ENCODE measurements at regions not wholly inside any gene's neighbourhood (a gene's known extent, or its start where the extent isn't known, plus 50 kb on each side); places are given as distances from the start of the nearest gene placed in this dataset.

GRCh38 chr5:68431601-68432337 is 216.2 kb downstream of the PIK3R1 start:
- TF ChIP-seq CTCF (IDR thresholded peaks at IDR 0.05; ENCODE audit: poor library complexity, severe bottlenecking): no peak
- H3K9me3 ChIP-seq (ENCODE audit: severe bottlenecking): no peaks in the 10 kb centered on the region
- H3K27me3 ChIP-seq (ENCODE audit: insufficient read depth, poor library complexity, severe bottlenecking): no peaks in the 10 kb centered on the region
- H3K36me3 ChIP-seq (ENCODE audit: low read depth): no peaks in the 10 kb centered on the region
- no peak for ATAC-seq (ENCODE audit: low read depth)
- no peak overlapping the region for H3K4me3 ChIP-seq (ENCODE audit: severe bottlenecking)
- no peak overlapping the region for H3K27ac ChIP-seq (ENCODE audit: poor library complexity, severe bottlenecking)
- peaks cover 19% of the 10 kb centered on the region for H3K4me1 ChIP-seq (ENCODE audit: insufficient read depth, poor library complexity, severe bottlenecking)
- DNase-seq (ENCODE audit: low spot score): no peak

GRCh38 chr5:68432682-68433081 is 217.1 kb downstream of the PIK3R1 start:
- Histone ChIP-seq H3K4me1 (ENCODE audit: insufficient read depth, poor library complexity, severe bottlenecking) (peaks cover 19% of the 10 kb centered on the region), H3K27ac (ENCODE audit: poor library complexity, severe bottlenecking) (peak overlapping the region; percentile 75), H3K36me3 (ENCODE audit: low read depth) (no peaks in the 10 kb centered on the region), H3K9me3 (ENCODE audit: severe bottlenecking) (no peaks in the 10 kb centered on the region), H3K4me3 (ENCODE audit: severe bottlenecking) (no peak overlapping the region), H3K27me3 (ENCODE audit: insufficient read depth, poor library complexity, severe bottlenecking) (no peaks in the 10 kb centered on the region)
- DNase-seq (ENCODE audit: low spot score) (no peak), ATAC-seq (ENCODE audit: low read depth) (no peak)
- no peak for TF ChIP-seq CTCF (IDR thresholded peaks at IDR 0.05; ENCODE audit: poor library complexity, severe bottlenecking)

- peak overlapping the region; percentile 75 for H3K27ac ChIP-seq (ENCODE audit: poor library complexity, severe bottlenecking)
Observed at GRCh38 chr5:68433526-68433922, 218.0 kb downstream of the PIK3R1 start.

GRCh38 chr5:68433923-68434879 is 218.6 kb downstream of the PIK3R1 start:
- Histone ChIP-seq H3K4me3 (ENCODE audit: severe bottlenecking) (no peak overlapping the region), H3K9me3 (ENCODE audit: severe bottlenecking) (no peaks in the 10 kb centered on the region), H3K36me3 (ENCODE audit: low read depth) (no peaks in the 10 kb centered on the region), H3K4me1 (ENCODE audit: insufficient read depth, poor library complexity, severe bottlenecking) (peaks cover 19% of the 10 kb centered on the region), H3K27ac (ENCODE audit: poor library complexity, severe bottlenecking) (peak overlapping the region; percentile 75), H3K27me3 (ENCODE audit: insufficient read depth, poor library complexity, severe bottlenecking) (no peaks in the 10 kb centered on the region)
- no peak for TF ChIP-seq CTCF (IDR thresholded peaks at IDR 0.05; ENCODE audit: poor library complexity, severe bottlenecking)
- ATAC-seq (ENCODE audit: low read depth) (peak; percentile 98), DNase-seq (ENCODE audit: low spot score) (peak; percentile 99)

More at GRCh38 chr5:68433526-68433922, 218.0 kb downstream of the PIK3R1 start:
- Histone ChIP-seq H3K4me1 (ENCODE audit: insufficient read depth, poor library complexity, severe bottlenecking) (peaks cover 19% of the 10 kb centered on the region), H3K36me3 (ENCODE audit: low read depth) (no peaks in the 10 kb centered on the region), H3K9me3 (ENCODE audit: severe bottlenecking) (no peaks in the 10 kb centered on the region), H3K27me3 (ENCODE audit: insufficient read depth, poor library complexity, severe bottlenecking) (no peaks in the 10 kb centered on the region), H3K4me3 (ENCODE audit: severe bottlenecking) (no peak overlapping the region)
- no peak for DNase-seq (ENCODE audit: low spot score)
- no peak for ATAC-seq (ENCODE audit: low read depth)
- no peak for TF ChIP-seq CTCF (IDR thresholded peaks at IDR 0.05; ENCODE audit: poor library complexity, severe bottlenecking)
